ENCODE measurements at regions not wholly inside any gene's neighbourhood (a gene's known extent, or its start where the extent isn't known, plus 50 kb on each side); places are given as distances from the start of the nearest gene placed in this dataset.
"Not testable (repeated sequence)": the region's sequence is repeated elsewhere in the genome, so short reads cannot be mapped to it uniquely, and the experiment has no call there.

DNA sequence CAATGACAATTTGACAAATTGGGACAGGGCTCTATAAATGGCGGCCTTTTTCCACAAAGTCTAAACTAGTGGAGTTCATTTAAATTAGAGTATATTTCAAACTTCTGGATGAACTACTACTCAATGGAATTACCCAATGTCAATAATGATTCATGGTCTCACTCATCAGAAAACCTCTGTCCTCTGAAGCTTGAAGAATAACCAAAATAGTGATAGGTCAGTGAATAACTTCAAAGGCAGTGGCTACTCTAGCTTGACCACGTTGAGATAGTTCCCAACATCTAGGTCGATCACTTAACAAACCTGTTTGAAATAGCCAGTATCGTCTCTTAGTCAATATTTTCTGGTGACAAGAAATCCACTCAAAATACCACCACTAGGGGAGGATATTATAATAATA lies 197.6 kb downstream of the HDGFL1 start:
- H3K27ac ChIP-seq (ENCODE audit: low read depth in 2 of 2, low read length in 2 of 2): no peak overlapping the region
- no peak overlapping the region for H3K9ac ChIP-seq (ENCODE audit: low read length in 3 of 3)
- H3K9me3 ChIP-seq (ENCODE audit: control insufficient read depth in 2 of 3, insufficient read depth in 1 of 3, low read length in 3 of 3): no peaks in the 10 kb centered on the region
- DNase-seq: no peak
- no peak overlapping the region for H3K4me3 ChIP-seq (ENCODE audit: low read length in 3 of 3)
- H3K27me3 ChIP-seq (ENCODE audit: control insufficient read depth, insufficient read depth, low read length): no peaks in the 10 kb centered on the region
- intact Hi-C loops (cut with DNase I): no loop called here
- H3K36me3 ChIP-seq (ENCODE audit: control insufficient read depth in 2 of 3, insufficient read depth in 3 of 3, low read length in 3 of 3): no peaks in the 10 kb centered on the region
- no peaks in the 10 kb centered on the region for H3K4me1 ChIP-seq (ENCODE audit: control insufficient read depth in 2 of 3, insufficient read depth in 2 of 3, low read depth in 1 of 3, low read length in 3 of 3)
- no peak for FAIRE-seq
- TF ChIP-seq, protein P1, sequence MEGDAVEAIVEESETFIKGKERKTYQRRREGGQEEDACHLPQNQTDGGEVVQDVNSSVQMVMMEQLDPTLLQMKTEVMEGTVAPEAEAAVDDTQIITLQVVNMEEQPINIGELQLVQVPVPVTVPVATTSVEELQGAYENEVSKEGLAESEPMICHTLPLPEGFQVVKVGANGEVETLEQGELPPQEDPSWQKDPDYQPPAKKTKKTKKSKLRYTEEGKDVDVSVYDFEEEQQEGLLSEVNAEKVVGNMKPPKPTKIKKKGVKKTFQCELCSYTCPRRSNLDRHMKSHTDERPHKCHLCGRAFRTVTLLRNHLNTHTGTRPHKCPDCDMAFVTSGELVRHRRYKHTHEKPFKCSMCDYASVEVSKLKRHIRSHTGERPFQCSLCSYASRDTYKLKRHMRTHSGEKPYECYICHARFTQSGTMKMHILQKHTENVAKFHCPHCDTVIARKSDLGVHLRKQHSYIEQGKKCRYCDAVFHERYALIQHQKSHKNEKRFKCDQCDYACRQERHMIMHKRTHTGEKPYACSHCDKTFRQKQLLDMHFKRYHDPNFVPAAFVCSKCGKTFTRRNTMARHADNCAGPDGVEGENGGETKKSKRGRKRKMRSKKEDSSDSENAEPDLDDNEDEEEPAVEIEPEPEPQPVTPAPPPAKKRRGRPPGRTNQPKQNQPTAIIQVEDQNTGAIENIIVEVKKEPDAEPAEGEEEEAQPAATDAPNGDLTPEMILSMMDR (IDR thresholded peaks at IDR 0.05; ENCODE audit: borderline replicate concordance, extremely low read depth, insufficient read depth): no peak

DNA sequence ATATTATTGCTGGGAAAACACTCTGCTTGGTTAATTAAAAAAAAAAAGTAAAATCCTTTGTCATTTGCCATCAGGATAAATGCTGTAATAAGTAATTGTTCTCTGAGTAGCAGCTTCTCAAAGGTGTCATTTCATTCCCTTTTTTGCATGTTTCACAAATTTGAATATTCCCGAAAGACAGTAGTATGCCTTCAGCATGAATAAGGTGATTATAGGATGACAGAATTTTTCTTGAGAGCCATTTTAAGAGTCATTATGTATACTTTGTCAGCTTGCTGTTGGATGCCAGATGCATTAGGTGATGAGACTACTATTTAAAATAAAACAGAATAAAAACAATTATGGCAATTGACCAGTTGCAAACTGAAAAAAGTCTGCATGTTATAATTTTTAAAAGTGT lies 200.7 kb downstream of the HDGFL1 start:
- no peak overlapping the region for H3K27ac ChIP-seq (ENCODE audit: low read depth in 2 of 2, low read length in 2 of 2)
- no peak for DNase-seq
- no peak overlapping the region for H3K4me3 ChIP-seq (ENCODE audit: low read length in 3 of 3)
- TF ChIP-seq, protein P1 (IDR thresholded peaks at IDR 0.05; ENCODE audit: borderline replicate concordance, extremely low read depth, insufficient read depth): no peak
- intact Hi-C loops (cut with DNase I): no loop called here
- no peaks in the 10 kb centered on the region for H3K4me1 ChIP-seq (ENCODE audit: control insufficient read depth in 2 of 3, insufficient read depth in 2 of 3, low read depth in 1 of 3, low read length in 3 of 3)
- no peak overlapping the region for H3K9ac ChIP-seq (ENCODE audit: low read length in 3 of 3)
- H3K27me3 ChIP-seq (ENCODE audit: control insufficient read depth, insufficient read depth, low read length): no peaks in the 10 kb centered on the region
- H3K36me3 ChIP-seq (ENCODE audit: control insufficient read depth in 2 of 3, insufficient read depth in 3 of 3, low read length in 3 of 3): no peaks in the 10 kb centered on the region
- no peak for FAIRE-seq
- no peaks in the 10 kb centered on the region for H3K9me3 ChIP-seq (ENCODE audit: control insufficient read depth in 2 of 3, insufficient read depth in 1 of 3, low read length in 3 of 3)

DNA sequence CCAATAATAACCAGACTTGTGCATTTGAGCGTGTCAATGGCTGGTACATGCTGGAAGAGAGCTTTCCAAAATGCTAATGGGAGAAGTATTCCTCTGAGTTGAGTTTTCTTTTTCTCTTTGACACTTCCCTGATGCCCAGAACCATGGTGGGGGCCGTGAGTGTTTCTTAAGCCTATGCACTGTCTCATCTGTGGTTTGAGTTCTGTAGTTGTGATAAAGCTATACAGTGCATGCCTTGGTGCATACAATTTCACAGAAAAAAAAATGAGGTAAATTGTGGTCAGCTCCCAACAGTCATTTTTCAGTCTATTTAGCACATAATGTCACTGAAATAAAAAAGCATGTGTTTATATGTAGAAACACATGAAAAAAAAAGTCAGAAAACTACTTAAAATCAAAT lies 204.8 kb downstream of the HDGFL1 start:
- H3K4me1 ChIP-seq (ENCODE audit: control insufficient read depth in 2 of 3, insufficient read depth in 2 of 3, low read depth in 1 of 3, low read length in 3 of 3): no peaks in the 10 kb centered on the region
- FAIRE-seq (no peak), DNase-seq (no peak)
- no peak overlapping the region for H3K4me3 ChIP-seq (ENCODE audit: low read length in 3 of 3)
- TF ChIP-seq, protein P1 (IDR thresholded peaks at IDR 0.05; ENCODE audit: borderline replicate concordance, extremely low read depth, insufficient read depth): no peak
- H3K9me3 ChIP-seq (ENCODE audit: control insufficient read depth in 2 of 3, insufficient read depth in 1 of 3, low read length in 3 of 3): peaks cover 0 to 9% (median 0%) of the 10 kb centered on the region in 3 donors
- intact Hi-C loops (cut with DNase I): no loop called here
- no peaks in the 10 kb centered on the region for H3K36me3 ChIP-seq (ENCODE audit: control insufficient read depth in 2 of 3, insufficient read depth in 3 of 3, low read length in 3 of 3)
- no peak overlapping the region for H3K27ac ChIP-seq (ENCODE audit: low read depth in 2 of 2, low read length in 2 of 2)
- no peak overlapping the region for H3K9ac ChIP-seq (ENCODE audit: low read length in 3 of 3)
- no peaks in the 10 kb centered on the region for H3K27me3 ChIP-seq (ENCODE audit: control insufficient read depth, insufficient read depth, low read length)

DNA sequence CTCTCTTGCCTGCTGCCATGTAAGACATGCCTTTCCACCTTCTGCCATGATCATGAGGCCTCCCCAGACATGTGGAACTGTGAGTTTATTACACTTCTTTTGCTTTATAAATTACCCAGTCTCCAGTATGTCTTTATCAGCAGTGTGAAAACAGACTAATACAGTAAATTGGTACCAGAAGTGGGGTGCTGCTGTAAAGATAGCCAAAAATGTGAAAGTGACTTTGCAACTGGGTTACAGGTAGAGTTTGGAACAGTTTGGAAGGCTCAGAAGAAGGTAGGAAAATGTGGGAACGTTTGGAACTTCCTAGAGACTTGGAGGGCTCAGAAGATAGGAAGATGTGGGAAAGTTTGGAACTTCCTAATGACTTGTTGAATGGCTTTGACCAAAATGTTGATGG lies 209.1 kb downstream of the HDGFL1 start:
- H3K27ac ChIP-seq (ENCODE audit: low read depth in 2 of 2, low read length in 2 of 2); DNase-seq; intact Hi-C loops (cut with DNase I); H3K4me3 ChIP-seq (ENCODE audit: low read length in 3 of 3); H3K4me1 ChIP-seq (ENCODE audit: control insufficient read depth in 2 of 3, insufficient read depth in 2 of 3, low read depth in 1 of 3, low read length in 3 of 3); H3K9ac ChIP-seq (ENCODE audit: low read length in 3 of 3); FAIRE-seq; H3K9me3 ChIP-seq (ENCODE audit: control insufficient read depth in 2 of 3, insufficient read depth in 1 of 3, low read length in 3 of 3); H3K27me3 ChIP-seq (ENCODE audit: control insufficient read depth, insufficient read depth, low read length); H3K36me3 ChIP-seq (ENCODE audit: control insufficient read depth in 2 of 3, insufficient read depth in 3 of 3, low read length in 3 of 3): not testable (repeated sequence)
